ENCODE measurements at regions not wholly inside any gene's neighbourhood (a gene's known extent, or its start where the extent isn't known, plus 50 kb on each side); places are given as distances from the start of the nearest gene placed in this dataset.

DNA sequence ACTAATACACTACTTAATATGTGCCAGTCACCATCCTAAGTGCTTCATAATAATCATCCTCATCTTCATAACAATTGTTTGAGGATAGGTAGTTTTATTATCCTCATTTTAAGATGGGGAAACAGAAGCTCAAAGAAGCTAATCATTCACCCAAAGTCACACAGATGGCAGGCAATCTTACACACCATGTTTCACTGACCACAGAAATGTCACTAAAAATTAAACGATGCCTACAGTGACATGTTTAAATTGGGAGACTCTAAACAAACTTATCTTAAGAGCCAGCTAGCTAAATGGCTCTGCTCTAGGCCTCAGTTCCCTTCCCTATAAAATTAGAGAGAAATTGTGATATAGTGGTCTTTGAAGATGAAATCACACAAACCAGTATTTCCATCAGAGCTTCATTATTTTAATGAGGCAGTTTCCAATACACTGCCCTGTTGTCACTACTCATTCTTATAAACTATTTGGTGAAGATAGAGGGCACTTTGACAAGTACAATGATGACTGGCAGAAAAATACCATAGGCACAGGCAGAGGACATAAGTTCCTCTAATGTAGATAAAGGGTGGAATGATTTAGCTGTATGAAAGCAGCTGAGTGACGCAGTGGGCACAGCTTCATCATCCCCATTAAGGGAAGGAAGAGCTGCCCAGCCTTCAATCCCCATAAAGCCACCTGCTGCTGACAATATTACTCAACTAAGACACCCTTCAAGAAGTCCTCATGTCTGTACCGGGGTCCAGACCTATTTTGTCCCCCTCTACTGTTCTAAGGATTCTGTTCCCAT is 224.1 kb downstream of the ACTL7B start:
- TF ChIP-seq, protein P1, sequence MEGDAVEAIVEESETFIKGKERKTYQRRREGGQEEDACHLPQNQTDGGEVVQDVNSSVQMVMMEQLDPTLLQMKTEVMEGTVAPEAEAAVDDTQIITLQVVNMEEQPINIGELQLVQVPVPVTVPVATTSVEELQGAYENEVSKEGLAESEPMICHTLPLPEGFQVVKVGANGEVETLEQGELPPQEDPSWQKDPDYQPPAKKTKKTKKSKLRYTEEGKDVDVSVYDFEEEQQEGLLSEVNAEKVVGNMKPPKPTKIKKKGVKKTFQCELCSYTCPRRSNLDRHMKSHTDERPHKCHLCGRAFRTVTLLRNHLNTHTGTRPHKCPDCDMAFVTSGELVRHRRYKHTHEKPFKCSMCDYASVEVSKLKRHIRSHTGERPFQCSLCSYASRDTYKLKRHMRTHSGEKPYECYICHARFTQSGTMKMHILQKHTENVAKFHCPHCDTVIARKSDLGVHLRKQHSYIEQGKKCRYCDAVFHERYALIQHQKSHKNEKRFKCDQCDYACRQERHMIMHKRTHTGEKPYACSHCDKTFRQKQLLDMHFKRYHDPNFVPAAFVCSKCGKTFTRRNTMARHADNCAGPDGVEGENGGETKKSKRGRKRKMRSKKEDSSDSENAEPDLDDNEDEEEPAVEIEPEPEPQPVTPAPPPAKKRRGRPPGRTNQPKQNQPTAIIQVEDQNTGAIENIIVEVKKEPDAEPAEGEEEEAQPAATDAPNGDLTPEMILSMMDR (conservative IDR thresholded peaks at IDR 0.05; ENCODE audit: low read depth in 2 of 2) = no peak
- no peak for TF ChIP-seq EZH2phosphoT487 (IDR thresholded peaks at IDR 0.05; ENCODE audit: unreplicated experiment)
- no peak for TF ChIP-seq POLR2AphosphoS5 (IDR thresholded peaks at IDR 0.05; ENCODE audit: low read depth)
- TF ChIP-seq, protein P2, sequence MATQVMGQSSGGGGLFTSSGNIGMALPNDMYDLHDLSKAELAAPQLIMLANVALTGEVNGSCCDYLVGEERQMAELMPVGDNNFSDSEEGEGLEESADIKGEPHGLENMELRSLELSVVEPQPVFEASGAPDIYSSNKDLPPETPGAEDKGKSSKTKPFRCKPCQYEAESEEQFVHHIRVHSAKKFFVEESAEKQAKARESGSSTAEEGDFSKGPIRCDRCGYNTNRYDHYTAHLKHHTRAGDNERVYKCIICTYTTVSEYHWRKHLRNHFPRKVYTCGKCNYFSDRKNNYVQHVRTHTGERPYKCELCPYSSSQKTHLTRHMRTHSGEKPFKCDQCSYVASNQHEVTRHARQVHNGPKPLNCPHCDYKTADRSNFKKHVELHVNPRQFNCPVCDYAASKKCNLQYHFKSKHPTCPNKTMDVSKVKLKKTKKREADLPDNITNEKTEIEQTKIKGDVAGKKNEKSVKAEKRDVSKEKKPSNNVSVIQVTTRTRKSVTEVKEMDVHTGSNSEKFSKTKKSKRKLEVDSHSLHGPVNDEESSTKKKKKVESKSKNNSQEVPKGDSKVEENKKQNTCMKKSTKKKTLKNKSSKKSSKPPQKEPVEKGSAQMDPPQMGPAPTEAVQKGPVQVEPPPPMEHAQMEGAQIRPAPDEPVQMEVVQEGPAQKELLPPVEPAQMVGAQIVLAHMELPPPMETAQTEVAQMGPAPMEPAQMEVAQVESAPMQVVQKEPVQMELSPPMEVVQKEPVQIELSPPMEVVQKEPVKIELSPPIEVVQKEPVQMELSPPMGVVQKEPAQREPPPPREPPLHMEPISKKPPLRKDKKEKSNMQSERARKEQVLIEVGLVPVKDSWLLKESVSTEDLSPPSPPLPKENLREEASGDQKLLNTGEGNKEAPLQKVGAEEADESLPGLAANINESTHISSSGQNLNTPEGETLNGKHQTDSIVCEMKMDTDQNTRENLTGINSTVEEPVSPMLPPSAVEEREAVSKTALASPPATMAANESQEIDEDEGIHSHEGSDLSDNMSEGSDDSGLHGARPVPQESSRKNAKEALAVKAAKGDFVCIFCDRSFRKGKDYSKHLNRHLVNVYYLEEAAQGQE (IDR thresholded peaks at IDR 0.05; ENCODE audit: unreplicated experiment) = no peak
- no peak for TF ChIP-seq ETS1 (IDR thresholded peaks at IDR 0.05)

Data from GM23338 (cell line).